ENCODE measurements at regions not wholly inside any gene's neighbourhood (a gene's known extent, or its start where the extent isn't known, plus 50 kb on each side); places are given as distances from the start of the nearest gene placed in this dataset.
"Not testable (repeated sequence)": the region's sequence is repeated elsewhere in the genome, so short reads cannot be mapped to it uniquely, and the experiment has no call there.

DNA sequence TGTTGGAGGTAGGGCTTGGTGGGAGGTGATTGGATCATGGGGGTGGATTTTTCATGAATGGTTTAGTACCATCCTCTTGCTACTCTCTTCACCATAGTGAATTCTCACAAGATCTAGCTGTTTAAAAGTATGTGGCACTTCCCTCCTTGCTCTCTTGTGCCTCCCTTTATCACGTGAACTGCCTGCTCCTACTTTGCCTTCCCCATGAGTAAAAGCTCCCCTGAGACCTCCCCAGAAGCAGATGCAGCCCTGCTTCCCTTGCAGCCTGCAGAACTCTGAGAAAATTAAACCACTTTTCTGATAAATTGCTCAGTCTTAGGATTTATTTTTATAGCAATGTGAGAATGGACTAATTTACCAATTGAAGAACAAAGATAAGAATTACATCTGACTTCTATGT lies 223.1 kb downstream of the RNF144A start:
- DNase-seq (ENCODE audit: insufficient read length, low spot score) (no peak), FAIRE-seq (no peak)

DNA sequence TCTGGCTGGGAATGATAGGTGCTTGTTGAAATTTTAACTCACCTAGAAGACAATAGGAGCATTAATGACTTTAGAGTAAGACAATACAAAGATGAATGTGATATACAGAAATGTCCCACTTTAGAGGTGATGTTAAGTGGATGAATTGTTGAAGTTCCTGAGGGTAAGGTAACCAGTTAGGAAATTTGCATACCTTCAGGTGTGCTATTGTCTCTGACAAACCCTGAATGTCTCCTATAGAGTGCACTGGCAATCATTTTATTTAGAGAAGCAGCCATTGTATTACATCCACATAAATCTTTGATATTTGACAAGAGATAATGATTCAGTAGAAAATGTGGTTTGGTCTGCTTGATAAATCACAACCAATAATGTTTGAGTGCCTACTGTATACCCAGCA lies 228.5 kb downstream of the RNF144A start:
- DNase-seq (ENCODE audit: insufficient read length, low spot score), result no peak
- FAIRE-seq, result no peak

DNA sequence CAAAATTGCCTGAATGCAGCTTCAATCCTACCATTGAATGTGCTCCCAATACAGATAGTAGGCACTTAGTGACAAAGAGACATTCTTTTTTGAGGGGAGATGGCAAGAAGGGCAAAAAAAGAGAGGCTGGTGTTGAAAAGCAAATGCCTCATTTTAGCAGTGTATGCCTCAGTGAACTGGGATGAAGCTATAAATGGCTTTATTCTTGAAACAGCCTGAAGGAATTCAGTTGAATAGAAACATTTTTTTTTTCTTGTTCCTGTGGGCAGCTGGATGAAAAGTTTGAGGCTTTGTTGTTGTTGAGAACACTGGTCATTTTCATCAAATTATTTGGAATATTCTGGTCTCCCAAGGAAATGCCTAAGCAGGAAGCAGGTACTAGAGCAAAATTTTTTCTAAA lies 228.9 kb downstream of the RNF144A start:
- DNase-seq (ENCODE audit: insufficient read length, low spot score), result no peak
- FAIRE-seq, result no peak

DNA sequence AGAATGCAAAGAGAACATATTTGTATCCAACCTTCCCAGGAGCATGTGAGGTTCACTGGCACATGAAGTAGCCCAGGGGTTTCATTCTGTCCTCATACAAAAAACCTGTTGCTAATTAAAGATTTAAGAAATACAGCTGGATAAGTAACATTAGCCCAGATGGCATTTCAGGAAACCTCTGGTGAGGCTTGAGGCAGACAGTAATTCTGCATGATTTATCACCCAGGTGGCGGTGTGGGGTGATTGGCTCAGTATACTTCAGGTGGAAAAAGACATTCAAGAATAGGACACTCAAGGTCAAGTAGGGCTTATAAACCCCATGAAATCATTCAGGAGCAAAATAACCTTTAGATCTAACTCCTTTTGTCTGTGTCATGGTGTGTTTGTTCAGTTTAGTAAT lies 237.4 kb downstream of the RNF144A start:
- DNase-seq (ENCODE audit: insufficient read length, low spot score), result no peak
- no peak for FAIRE-seq

DNA sequence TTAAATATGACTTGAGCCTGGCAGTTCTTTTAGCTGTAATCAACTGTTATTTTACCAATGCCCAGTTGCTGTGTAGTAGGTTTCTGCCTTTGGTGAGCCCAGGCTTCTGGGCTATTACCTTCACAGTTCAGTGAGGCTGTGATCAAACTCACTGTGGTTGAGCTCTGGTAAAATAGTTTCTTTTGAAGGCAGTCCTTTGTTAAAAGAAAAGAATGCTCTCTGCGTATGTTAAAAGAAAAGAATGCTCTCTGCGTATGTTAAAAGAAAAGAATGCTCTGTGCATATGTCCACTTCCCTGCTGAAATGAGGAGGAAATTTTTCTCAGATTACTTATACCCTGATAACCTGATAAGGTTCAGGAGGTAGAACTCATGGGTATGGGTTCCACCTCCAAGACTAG lies 244.3 kb downstream of the RNF144A start:
- no peak for FAIRE-seq

DNA sequence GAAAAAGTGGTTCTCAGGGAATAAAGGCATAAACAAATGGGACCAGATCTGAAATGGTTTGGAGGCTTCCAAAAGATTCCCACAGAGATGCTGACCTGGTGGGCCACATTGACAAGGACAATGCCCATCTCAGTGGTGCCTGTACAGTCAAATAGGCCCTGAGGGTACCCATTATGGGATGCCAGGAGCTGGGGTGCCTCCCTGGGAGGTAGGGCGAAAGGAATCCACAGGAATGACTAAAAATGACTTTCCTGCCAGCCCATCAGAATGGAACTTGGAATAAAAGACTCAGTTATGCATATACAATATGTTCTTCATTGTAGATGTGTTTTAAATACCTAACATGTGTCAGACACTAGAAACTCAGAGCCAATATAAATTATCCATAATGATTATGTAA lies 248.5 kb downstream of the RNF144A start:
- no peak for DNase-seq (ENCODE audit: insufficient read length, low spot score)
- no peak for FAIRE-seq

More for the DNA sequence above, 244.3 kb downstream of the RNF144A start:
- DNase-seq (ENCODE audit: insufficient read length, low spot score), result no peak

DNA sequence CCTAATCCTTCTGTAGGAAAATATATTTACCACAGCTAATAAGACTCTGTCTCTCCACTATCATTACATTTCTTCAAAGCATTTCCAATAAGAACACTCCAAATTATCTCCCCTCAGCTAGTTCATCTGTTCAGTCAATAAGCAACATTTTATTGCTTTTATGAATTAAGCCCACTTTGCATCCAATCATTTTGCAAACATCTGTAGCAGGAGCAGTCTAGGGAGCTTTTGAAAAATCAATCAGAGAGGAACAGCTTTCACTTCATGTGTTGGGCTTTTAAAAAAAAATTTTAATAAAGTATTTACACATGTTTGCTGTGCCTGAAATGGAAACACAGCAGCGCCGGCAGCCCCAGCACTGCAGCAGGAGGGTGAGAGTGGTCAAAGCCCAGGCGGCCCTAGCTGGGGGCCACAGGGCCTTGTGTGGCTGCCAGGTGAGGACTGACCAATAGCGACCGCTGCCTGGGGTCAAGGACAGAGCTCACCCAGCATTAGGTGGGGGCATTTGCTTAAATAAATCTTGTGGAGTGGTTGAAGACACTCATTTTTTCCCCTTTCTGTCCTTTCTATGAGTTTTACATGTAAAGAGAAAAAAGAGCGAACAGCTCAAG lies 250.7 kb downstream of the RNF144A start:
- FAIRE-seq (no peak), DNase-seq (ENCODE audit: insufficient read length, low spot score) (no peak)

DNA sequence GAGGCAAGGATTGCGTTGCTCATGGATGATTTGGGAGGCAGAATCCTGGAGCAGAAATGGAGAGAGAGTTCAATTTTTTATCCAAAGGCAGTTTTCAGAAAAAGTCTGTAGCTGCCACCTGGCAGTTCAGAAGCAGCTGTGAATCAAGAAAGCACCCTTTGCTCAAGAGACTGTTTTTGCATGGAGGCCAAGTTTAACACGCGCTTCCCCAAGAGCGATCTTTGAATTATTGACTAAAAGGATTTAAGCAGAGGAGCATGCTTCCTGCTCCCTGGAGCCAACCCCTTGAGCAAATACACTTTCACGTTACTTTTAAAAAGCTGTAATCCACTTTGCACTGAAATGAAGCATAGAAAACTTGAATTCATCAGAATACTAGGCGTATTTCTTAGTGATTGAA lies 252.4 kb downstream of the RNF144A start:
- FAIRE-seq (no peak), DNase-seq (ENCODE audit: insufficient read length, low spot score) (no peak)

DNA sequence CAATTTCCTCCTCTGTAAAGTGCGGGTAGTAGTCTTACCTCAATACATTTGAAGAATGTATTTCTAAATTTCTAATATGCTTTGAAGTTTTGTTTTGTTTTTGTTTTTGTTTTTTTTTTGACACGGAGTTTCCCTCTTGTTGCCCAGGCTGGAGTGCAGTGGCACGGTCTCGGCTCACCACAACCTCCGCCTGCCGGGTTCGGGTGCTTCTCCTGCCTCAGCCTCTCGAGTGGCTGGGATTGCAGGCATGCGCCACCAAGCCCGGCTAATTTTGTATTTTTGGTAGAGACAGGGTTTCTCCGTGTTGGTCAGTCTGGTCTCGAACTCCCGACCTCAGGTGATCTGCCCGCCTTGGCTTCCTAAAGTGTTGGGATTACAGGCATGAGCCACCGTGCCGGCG lies 261.8 kb downstream of the RNF144A start:
- not testable (repeated sequence) for DNase-seq (ENCODE audit: insufficient read length, low spot score); FAIRE-seq

DNA sequence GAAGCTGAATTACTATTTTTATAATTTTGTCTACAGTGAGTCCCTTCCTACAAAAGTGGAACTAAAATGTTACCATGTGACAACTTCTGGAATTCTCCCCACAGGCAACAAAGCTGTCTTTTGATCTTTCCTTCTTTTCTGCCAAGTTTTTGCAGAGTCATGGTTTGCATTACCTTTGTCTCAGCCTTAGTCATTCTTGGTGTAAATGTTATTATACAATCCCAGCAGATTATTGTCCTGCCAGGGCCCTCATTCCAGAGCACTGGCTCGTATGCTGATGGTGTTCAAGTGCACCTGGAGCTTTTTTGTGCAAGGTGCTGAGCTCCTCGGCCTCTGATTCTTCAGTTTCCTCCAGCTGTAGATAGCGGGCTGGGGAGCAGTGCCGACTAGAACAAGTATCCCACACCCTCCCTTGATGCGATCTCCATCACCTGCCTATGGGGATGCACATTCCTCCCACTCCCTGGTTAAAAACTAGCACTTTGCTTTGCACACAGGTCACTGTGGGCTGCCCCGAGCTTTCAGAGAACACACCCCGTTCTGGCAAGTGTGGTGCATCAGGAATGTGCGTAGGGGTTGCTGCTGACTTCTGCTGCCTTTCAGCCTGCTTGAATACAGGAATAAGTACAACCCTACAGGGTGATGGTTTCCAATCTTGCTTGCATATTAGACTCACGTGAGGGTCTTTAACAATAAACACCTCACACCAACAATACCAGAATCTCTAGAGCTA lies 263.6 kb downstream of the RNF144A start:
- DNase-seq (ENCODE audit: insufficient read length, low spot score), result no peak

DNA sequence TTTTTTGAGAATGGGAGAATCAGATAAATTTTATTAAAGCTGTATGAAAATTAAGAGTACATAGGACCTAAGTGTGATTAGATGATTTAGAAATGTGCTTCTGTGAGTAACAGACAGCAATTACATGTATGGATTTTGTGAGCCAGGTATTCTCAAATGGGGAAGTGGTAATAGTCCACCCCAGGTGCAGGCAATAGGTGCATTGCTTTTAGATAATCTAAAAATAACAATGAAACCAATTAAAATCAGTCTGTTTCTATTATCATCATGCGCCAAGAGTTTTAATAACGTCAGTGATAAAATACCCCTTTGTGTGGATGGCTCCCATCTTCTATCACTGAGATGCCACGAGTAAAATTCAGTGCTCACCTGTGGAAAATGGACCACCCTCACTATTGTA lies 265.3 kb downstream of the RNF144A start:
- DNase-seq (ENCODE audit: insufficient read length, low spot score), result no peak

More for the DNA sequence above, 263.6 kb downstream of the RNF144A start:
- no peak for FAIRE-seq

DNA sequence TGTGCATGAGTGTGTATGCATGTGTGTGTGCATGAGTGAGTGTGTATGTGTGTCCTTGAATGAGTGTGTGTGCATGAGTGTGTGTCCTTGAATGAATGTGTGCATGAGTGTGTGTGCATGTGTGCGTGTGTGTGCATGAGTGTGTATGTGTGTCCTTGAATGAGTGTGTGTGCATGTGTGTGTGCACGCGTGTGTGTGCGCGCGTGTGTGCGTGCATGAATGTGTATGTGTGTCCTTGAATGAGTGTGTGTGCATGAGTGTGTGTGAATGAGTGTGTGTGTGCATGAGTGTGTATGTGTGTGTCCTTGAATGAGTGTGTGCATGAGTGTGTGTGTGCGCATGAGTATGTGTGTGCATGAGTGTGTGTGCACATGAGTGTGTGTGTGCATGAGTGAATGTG lies 271.9 kb downstream of the RNF144A start:
- no peak for DNase-seq (ENCODE audit: insufficient read length, low spot score)

More for the DNA sequence above, 265.3 kb downstream of the RNF144A start:
- no peak for FAIRE-seq

DNA sequence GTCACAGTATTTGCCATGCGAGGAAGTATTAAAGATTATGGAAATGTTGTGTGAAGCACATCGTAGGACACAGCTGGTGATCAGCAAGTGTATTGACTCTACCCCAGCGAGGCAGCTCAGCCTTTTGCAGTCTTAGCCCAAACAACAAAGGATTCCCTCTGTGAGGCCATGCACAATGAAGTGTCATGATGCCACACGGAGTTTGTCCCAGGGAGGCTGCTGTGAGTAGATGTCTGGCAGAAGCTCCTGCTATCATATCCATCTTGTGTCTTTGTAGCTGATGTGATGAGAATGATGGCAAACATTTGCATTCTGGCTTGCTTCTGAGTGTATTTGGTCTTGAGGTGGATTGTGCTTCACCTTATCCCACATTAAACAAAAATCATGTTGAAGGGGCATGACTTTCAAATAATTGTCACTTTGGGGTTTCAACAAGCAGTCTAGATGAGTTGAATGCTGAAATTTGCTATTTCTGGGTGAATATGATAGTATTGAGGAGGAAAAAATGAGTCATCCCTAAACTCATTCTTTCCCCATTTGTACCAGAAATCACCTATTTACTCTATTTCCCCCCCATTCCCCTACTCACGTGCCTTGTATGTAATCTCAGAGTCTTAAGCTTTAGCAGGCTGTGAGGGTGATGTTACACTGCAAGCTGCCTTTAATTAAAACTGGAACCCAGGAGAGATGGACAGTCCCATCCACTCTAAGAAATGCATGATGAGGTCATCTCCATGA lies 273.5 kb downstream of the RNF144A start:
- FAIRE-seq, result no peak
- no peak for DNase-seq (ENCODE audit: insufficient read length, low spot score)

More for the DNA sequence above, 271.9 kb downstream of the RNF144A start:
- peak; percentile 80 for FAIRE-seq

DNA sequence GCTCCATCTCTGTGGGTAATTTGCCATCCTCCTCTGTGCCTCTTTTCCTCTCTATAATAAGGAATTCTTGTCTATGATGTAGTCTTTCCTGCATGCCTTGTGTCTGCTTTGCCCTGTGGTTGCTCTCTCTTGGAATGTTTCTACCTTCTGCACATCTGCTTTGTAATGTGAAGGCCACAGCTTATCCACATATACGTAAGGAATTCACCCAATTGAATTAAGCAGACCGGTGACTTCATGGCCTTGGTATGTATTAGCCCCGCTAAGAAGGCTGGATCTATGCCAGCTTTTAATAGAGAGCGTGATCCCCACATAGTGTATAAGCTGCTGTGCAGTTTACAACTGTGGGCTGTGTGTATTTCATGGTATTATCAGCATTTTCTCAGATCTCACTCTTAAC lies 274.7 kb downstream of the RNF144A start:
- FAIRE-seq (no peak), DNase-seq (ENCODE audit: insufficient read length, low spot score) (peak; percentile 14)

DNA sequence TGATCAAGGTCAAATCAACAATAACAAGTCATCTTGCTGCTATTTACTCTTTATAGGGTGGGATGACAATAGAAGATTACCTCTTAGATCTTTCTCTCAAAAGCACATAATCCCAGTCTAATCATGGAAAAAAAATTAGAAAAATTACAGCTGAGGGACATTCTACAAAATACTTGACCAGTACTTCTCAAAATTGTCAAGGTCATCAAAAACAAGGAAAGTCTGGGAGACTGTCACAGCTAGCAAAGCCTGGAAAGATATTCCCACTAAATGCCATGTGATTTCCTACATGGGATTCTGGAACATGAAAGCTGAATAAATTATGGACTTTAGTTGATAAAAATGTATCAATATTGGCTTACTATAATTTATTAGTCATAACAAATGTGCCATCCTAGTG lies 276.2 kb downstream of the RNF144A start:
- no peak for FAIRE-seq
- DNase-seq (ENCODE audit: insufficient read length, low spot score), result no peak

DNA sequence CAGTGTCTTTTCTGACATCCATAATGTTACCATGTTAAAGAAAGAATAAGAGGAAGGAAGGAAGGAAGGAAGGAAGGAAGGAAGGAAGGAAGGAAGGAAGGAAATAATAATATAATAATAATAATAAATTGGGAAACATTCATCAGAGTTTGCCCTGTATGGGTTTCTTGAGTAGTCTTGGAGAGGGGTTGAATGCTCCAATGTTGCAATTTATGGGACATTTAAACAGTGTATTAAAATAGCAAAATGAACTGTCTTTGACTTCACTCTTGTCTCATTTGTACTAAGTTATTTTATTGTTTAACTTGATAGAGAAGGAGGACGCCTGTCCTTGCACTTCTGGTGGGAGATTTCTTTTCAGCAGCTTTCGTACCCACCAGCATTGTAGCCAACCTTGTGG lies 277.7 kb downstream of the RNF144A start:
- DNase-seq (ENCODE audit: insufficient read length, low spot score), result no peak
- no peak for FAIRE-seq

DNA sequence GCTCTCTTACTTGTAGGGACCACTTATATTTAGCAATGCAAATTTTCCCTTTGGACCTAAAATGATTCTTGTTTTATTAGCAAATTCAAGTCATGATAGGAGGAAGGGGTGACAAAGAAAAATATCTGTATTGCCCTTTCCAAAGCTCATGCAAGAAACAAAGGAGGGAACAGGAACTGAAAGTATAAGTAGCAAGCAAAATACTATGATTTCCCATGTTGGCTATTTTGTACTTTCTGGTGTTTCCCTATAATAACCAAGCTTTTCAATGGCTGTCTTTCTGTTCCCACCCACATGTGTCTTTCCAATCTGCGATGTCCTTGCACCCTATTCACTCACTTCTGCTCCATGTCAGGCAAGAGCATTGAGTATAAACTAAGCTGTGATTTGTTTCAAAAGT lies 279.7 kb downstream of the RNF144A start:
- no peak for DNase-seq (ENCODE audit: insufficient read length, low spot score)
- no peak for FAIRE-seq

DNA sequence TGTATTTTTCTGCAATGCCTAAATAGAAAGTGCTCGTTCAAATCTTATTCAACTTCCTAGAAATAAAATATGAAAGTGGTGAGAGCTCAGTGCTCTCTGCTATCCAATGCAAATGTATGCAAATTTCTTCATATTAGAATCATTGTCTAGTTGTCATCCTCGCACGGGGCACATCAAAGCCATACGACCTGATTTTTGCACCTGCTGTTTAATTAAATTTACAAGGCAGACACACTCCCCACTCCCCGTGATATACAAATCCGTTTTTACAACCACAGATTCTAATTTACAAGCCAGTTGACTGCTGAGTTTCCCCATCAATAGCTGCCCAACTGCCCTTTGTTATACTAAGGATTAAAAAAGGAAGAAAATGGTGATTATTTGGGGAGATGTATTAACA lies 284.6 kb downstream of the RNF144A start:
- DNase-seq (ENCODE audit: insufficient read length, low spot score) (no peak), FAIRE-seq (no peak)

DNA sequence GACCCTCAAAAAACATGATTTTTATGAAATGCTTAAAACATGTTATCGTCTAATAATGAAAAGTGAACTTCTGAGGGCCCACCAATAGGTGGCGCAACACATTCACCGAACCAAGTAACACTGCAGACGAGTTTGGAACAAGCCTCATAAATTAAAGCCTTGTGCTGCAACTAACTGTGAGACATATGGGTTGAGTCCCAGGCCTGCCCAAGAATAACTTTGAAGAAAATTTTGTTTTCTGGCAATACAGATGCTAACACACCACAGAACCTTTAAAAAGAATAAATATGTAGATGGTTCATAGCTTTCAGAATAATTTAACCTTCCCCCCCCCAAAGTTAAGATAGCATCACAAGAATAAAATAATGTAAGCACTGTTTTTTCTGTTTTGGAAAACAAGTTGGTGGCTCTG lies 285.9 kb downstream of the RNF144A start:
- no peak for FAIRE-seq
- peak; percentile 24 for DNase-seq (ENCODE audit: insufficient read length, low spot score)

DNA sequence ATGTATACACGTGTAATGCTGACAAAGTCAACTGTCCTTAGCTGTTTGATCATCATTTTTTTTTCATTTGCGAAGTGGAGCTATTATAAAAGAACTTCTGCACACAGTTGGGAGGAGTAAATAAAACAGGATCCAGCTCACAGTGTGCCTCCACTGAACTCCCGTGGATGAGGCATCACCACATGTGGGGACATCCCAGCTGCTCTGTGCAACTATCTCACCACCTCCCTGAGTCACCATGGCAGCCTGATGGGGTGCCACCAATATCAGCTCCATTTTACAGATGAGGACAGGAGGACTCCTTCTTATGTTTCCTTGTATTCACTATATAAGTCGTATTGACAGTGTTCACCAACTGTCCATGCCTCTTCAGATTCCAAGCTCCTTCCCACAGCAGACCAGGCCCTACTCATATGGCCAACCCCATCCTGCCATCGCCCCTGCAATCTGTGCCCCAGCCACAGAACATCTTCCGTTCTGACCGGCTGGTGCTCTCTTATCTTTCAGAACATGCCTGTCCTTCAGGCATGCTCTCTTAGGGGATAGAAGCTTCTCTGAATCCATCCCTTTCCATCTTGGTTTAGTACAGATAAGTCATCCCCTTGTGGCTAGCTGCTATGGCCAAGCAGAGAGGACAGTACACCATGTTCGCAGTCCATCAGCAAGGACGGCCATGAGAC lies 288.1 kb downstream of the RNF144A start:
- FAIRE-seq, result peak; percentile 31
- no peak for DNase-seq (ENCODE audit: insufficient read length, low spot score)

DNA sequence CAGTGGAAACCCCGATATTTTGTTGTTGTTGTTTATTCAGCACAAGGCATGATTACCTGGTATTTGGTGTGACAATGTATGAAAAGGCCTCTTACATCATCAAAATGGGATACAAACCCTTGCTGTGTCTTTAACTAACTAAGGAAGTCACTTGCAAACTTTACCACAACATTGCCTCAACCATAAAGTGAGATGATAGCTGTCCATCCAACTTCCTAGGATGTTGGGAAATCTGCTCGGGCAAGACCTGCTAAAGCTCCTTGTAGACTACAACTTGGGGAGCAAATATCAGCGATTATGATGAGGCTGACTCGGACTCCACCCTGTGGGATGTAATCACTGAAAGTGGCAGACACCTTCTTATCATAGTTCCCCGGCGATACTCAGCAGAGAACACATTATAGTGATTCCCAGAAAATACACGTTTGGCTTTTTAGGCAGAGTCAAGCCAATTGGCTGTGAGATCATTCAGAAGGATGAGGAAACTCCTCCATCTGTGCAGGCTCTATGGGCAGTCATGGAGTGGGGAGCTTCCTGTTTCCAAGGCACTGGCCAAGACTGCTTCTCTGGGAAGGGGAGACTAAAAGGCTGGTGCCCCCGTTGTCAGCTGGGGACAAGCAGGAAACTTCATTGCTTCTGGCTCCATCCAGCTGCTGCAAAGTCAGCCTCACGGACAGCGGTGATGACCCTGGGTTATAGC lies 289.0 kb downstream of the RNF144A start:
- FAIRE-seq (no peak), DNase-seq (ENCODE audit: insufficient read length, low spot score) (no peak)
